ENCODE measurements at regions not wholly inside any gene's neighbourhood (a gene's known extent, or its start where the extent isn't known, plus 50 kb on each side); places are given as distances from the start of the nearest gene placed in this dataset.

DNA sequence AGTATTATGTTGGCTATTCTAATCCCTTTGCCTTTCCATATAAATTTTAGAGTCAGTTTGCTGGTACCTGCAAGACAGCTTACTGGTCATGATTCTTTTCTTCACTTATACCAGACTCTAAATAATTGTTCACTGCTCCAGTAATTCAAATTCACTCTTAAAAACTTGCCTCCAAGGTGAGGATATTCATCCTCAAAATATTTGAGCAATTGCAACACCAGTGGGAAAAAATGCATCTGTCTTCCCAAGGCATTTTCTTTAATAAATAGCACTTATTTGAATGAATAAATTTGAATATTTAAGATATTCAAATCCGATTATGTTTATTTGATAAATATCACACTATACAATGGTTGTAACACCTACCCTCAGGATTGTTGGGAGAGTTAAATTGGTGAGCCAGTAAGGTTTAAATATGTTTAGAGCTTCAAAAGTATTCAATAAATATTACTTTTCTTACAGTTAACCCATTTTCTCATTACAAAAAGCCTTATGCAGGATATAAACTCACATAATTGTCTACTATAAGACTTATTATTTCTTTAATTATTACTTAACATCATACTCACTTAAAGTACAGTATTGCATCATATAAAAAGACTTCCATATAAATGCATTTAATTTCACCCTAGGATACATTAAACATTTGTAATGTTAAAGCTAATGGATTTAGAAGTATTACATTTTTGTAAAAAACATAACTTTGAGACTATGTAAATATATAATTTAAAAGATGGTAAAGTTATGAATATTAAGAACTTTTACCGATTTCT, 285.6 kb downstream of the SAMD5 start:
- H3K4me1 ChIP-seq, result no peaks in the 10 kb centered on the region
- H3K4me3 ChIP-seq, result no peak overlapping the region
- H3K27me3 ChIP-seq, result no peaks in the 10 kb centered on the region
- no peaks in the 10 kb centered on the region for H3K36me3 ChIP-seq
- no peak for DNase-seq
- WGBS, 2 donors, result 81 to 93% methylated on average over 2 of the region's 2 CpGs
- TF ChIP-seq, protein P1, sequence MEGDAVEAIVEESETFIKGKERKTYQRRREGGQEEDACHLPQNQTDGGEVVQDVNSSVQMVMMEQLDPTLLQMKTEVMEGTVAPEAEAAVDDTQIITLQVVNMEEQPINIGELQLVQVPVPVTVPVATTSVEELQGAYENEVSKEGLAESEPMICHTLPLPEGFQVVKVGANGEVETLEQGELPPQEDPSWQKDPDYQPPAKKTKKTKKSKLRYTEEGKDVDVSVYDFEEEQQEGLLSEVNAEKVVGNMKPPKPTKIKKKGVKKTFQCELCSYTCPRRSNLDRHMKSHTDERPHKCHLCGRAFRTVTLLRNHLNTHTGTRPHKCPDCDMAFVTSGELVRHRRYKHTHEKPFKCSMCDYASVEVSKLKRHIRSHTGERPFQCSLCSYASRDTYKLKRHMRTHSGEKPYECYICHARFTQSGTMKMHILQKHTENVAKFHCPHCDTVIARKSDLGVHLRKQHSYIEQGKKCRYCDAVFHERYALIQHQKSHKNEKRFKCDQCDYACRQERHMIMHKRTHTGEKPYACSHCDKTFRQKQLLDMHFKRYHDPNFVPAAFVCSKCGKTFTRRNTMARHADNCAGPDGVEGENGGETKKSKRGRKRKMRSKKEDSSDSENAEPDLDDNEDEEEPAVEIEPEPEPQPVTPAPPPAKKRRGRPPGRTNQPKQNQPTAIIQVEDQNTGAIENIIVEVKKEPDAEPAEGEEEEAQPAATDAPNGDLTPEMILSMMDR (IDR thresholded peaks at IDR 0.05), result no peak
- no peak for TF ChIP-seq POLR2A (IDR thresholded peaks at IDR 0.05)
- intact Hi-C loops (cut with DNase I), result no loop called here
- no peak overlapping the region for H3K27ac ChIP-seq
- H3K9me3 ChIP-seq, result no peaks in the 10 kb centered on the region

DNA sequence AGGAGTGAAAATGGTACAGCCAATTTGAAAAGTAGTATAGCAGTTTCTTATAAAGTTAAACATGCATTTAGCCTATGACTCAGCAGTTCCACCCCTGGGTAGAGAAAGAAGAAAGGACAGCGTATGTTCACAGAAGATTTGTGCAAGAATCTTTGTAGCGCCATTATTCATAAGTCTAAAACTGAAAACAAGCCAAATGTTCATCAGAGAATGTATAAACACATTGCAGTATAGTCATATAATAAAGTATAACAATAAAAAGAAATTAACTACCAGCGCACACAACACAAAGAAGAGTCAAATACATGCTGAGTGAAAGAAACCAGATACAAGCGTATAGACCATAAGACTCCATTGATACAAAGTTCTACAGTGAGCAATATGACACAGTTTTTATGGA, 294.0 kb downstream of the SAMD5 start:
- Histone ChIP-seq H3K4me1 (peaks cover 0 to 14% (median 0%) of the 10 kb centered on the region in 3 donors), H3K36me3 (no peaks in the 10 kb centered on the region), H3K9me3 (peaks cover 0 to 12% (median 0%) of the 10 kb centered on the region in 3 donors), H3K27me3 (no peaks in the 10 kb centered on the region), H3K27ac (no peak overlapping the region), H3K4me3 (no peak overlapping the region)
- TF ChIP-seq POLR2A (IDR thresholded peaks at IDR 0.05), result no peak
- TF ChIP-seq, protein P1 (IDR thresholded peaks at IDR 0.05), result no peak
- 55% methylated on average over 4 of the region's 4 CpGs for WGBS, 2 donors
- DNase-seq, result no peak
- intact Hi-C loops (cut with DNase I), result no loop called here

DNA sequence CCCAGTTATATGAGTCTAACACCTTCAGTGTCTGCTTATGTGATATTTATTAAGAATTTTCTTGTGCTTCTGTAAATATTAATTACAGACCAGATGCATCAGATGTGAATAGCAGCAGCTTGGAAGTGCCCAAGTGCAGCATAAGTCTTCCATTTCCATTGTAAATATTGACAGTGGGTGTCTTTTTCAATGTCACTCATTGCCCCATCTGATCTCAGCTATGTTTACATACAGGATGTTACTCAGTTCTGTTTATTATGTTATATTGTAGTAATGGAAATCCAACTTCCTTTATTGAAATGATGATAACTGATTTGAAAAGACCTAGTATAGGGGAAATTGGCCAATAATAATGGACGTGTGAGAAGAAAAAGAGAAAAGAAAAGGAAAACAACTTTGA, 296.7 kb downstream of the SAMD5 start:
- Histone ChIP-seq H3K27ac (no peak overlapping the region), H3K4me3 (no peak overlapping the region), H3K36me3 (no peaks in the 10 kb centered on the region), H3K27me3 (no peaks in the 10 kb centered on the region), H3K9me3 (peaks cover 0 to 12% (median 0%) of the 10 kb centered on the region in 3 donors), H3K4me1 (peaks cover 0 to 14% (median 0%) of the 10 kb centered on the region in 3 donors)
- TF ChIP-seq, protein P1 (IDR thresholded peaks at IDR 0.05), result no peak
- TF ChIP-seq POLR2A (IDR thresholded peaks at IDR 0.05), result no peak
- no peak for DNase-seq
- intact Hi-C loops (cut with DNase I), result no loop called here
- 62 to 68% methylated on average over 1 of the region's 1 CpG for WGBS, 2 donors

DNA sequence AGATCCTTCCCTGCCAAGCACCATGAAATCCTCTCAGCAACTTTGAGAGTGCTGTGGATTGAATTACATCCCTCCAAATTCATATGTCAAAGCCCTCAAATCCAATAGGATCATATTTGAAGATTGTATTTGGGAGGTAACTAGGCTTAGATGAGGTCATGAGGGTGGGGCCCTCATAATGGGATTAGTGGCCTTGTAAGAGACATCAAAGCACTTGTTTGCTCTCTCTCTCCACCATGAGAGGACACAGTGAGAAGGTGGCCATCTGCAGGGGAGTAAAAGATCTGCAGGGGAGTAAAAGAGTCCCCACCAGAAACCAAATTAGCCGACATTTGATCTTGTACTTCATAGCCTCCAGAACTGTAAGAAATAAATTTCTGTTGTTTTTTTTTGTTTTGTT, 298.2 kb downstream of the SAMD5 start:
- H3K27ac ChIP-seq, result no peak overlapping the region

DNA sequence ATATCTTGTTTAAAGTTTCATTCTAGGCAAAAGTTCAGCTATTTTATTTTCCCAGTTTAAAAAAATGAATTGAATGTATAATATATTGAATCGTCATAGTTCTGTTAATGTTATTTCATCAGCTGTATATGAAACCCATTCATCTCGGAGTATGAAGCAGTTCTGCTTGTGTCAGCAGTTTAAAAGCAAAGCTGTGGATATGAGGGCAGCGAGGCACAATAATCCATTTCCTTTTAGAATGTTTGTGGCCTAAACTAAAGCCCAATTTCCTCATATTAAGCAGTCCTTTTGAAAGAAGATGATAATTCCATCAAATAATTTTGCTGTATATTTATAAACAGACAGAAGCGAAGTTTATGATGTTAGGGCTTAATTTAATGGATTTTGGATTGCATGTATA, 300.1 kb downstream of the SAMD5 start:
- TF ChIP-seq POLR2A (IDR thresholded peaks at IDR 0.05), result no peak
- intact Hi-C loops (cut with DNase I), result no loop called here
- H3K27me3 ChIP-seq, result no peaks in the 10 kb centered on the region
- no peaks in the 10 kb centered on the region for H3K36me3 ChIP-seq
- H3K27ac ChIP-seq, result no peak overlapping the region
- H3K4me3 ChIP-seq, result no peak overlapping the region
- WGBS, 2 donors, result 54 to 58% methylated on average over 4 of the region's 4 CpGs
- peaks cover 0 to 12% (median 0%) of the 10 kb centered on the region in 3 donors for H3K9me3 ChIP-seq
- no peak for DNase-seq
- no peaks in the 10 kb centered on the region for H3K4me1 ChIP-seq

More for the DNA sequence above, 298.2 kb downstream of the SAMD5 start:
- Histone ChIP-seq H3K36me3 (no peaks in the 10 kb centered on the region), H3K4me3 (no peak overlapping the region), H3K9me3 (peaks cover 0 to 12% (median 0%) of the 10 kb centered on the region in 3 donors), H3K4me1 (peaks cover 0 to 10% (median 0%) of the 10 kb centered on the region in 3 donors), H3K27me3 (no peaks in the 10 kb centered on the region)
- intact Hi-C loops (cut with DNase I), result no loop called here
- 89 to 90% methylated on average over 1 of the region's 1 CpG for WGBS, 2 donors
- DNase-seq, result no peak
- TF ChIP-seq, protein P1 (IDR thresholded peaks at IDR 0.05), result peak in 2 of 6 experiments; percentile 8 to 20
- no peak for TF ChIP-seq POLR2A (IDR thresholded peaks at IDR 0.05)

Measured in esophagus squamous epithelium (tissue), 5 donors.